Endodermal cell (in vitro differentiated cells): ENCODE measurements at regions not wholly inside any gene's neighbourhood (a gene's known extent, or its start where the extent isn't known, plus 50 kb on each side); places are given as distances from the start of the nearest gene placed in this dataset.

ENCODE experiments used
- DNase-seq: peaks from one replicate; pipeline ENCODE4 v3.0.0-alpha.2; 2017
- H3K27ac ChIP-seq: 2 replicates; pipeline ENCODE4 v1.5.1; 2013; ENCODE audit warnings: mild to moderate bottlenecking, low read depth, low read length, moderate library complexity
- H3K27me3 ChIP-seq: 2 replicates; pipeline ENCODE4 v1.6.1; 2013; ENCODE audit warnings: mild to moderate bottlenecking, low read length, moderate library complexity; ENCODE audit not compliant: insufficient read depth, control insufficient read depth, poor library complexity, severe bottlenecking
- H3K36me3 ChIP-seq: 2 replicates; pipeline ENCODE4 v1.7.0; 2013; ENCODE audit warnings: mild to moderate bottlenecking, low read length, moderate library complexity; ENCODE audit not compliant: control insufficient read depth, insufficient read depth
- H3K4me1 ChIP-seq: one replicate; pipeline ENCODE4 v1.7.0; 2013; ENCODE audit warnings: low read length; ENCODE audit not compliant: control insufficient read depth, insufficient read depth
- H3K4me3 ChIP-seq: 2 replicates; pipeline ENCODE4 v1.5.1; 2013; ENCODE audit warnings: mild to moderate bottlenecking, low read length, moderate library complexity
- H3K9ac ChIP-seq: 2 replicates; pipeline ENCODE4 v1.6.1; 2013; ENCODE audit warnings: mild to moderate bottlenecking, low read length, moderate library complexity; ENCODE audit not compliant: poor library complexity, severe bottlenecking; ENCODE audit errors: extremely low read depth
- H3K9me3 ChIP-seq: 2 replicates; pipeline ENCODE4 v1.6.1; 2013; ENCODE audit warnings: mild to moderate bottlenecking, low read length, moderate library complexity; ENCODE audit not compliant: control insufficient read depth
- H3K27ac Mint-ChIP-seq: 2 replicates; pipeline ENCODE4 v1.8.0; 2020; ENCODE audit warnings: mixed read lengths
- H3K27me3 Mint-ChIP-seq: 2 replicates; pipeline ENCODE4 v1.8.0; 2021; ENCODE audit warnings: mild to moderate bottlenecking, mixed read lengths; ENCODE audit not compliant: insufficient read depth
- H3K36me3 Mint-ChIP-seq: 2 replicates; pipeline ENCODE4 v1.8.0; 2020; ENCODE audit warnings: low read depth, mixed read lengths
- H3K4me1 Mint-ChIP-seq: 2 replicates; pipeline ENCODE4 v1.8.0; 2020; ENCODE audit warnings: mixed read lengths
- H3K4me3 Mint-ChIP-seq: 2 replicates; pipeline ENCODE4 v1.8.0; 2020; ENCODE audit warnings: mild to moderate bottlenecking, moderate library complexity, mixed read lengths
- H3K9me3 Mint-ChIP-seq: 2 replicates; pipeline ENCODE4 v1.8.0; 2020; ENCODE audit warnings: mild to moderate bottlenecking, mixed read lengths
- CTCF ChIP-seq: fragments of 200-600 bp; sonication (generic); conservative IDR thresholded peaks from 2 replicates; pipeline ENCODE4 v1.5.0; 2021; ENCODE audit warnings: antibody characterized with exemption, mild to moderate bottlenecking
- WGBS, 2 experiments: methylation state at CpG; one replicate each; pipeline versions ENCODE4 v1.1.5 to v1.1.7; 2013; ENCODE audit warnings: missing lambda C conversion rate in 2 of 2, mixed read lengths in 1 of 2; ENCODE audit not compliant: insufficient coverage in 1 of 2, insufficient read length in 1 of 2; 5-methylcytosine and 5-hydroxymethylcytosine counted together

GRCh38 chr7:68429411-68430117, 1168.7 kb upstream of the AUTS2 start:
- no peak for TF ChIP-seq CTCF
- Histone ChIP-seq H3K9ac (no peak overlapping the region), H3K27ac (no peak overlapping the region), H3K4me1 (peaks cover 5% of the 10 kb centered on the region), H3K9me3 (no peaks in the 10 kb centered on the region), H3K27me3 (no peaks in the 10 kb centered on the region), H3K4me3 (no peak overlapping the region), H3K36me3 (no peaks in the 10 kb centered on the region)
- H3K36me3 Mint-ChIP-seq = no peaks in the 10 kb centered on the region
- H3K27ac Mint-ChIP-seq = no peak overlapping the region
- H3K4me1 Mint-ChIP-seq = peaks cover 8% of the 10 kb centered on the region
- H3K9me3 Mint-ChIP-seq = no peaks in the 10 kb centered on the region
- WGBS, 2 experiments = 89 to 92% methylated on average over 5 to 8 of the region's 8 CpGs
- H3K4me3 Mint-ChIP-seq = no peak overlapping the region
- no peak for DNase-seq
- H3K27me3 Mint-ChIP-seq = no peaks in the 10 kb centered on the region

- Mint-ChIP-seq H3K36me3 (no peaks in the 10 kb centered on the region), H3K4me3 (no peak overlapping the region), H3K27ac (no peak overlapping the region), H3K27me3 (no peaks in the 10 kb centered on the region), H3K4me1 (no peaks in the 10 kb centered on the region), H3K9me3 (peaks cover 2% of the 10 kb centered on the region)
- no peak overlapping the region for H3K4me3 ChIP-seq
- H3K27me3 ChIP-seq = no peaks in the 10 kb centered on the region
- TF ChIP-seq CTCF = no peak
- H3K9ac ChIP-seq = no peak overlapping the region
- no peaks in the 10 kb centered on the region for H3K9me3 ChIP-seq
- WGBS, 2 experiments = 89% methylated on average over 4 of the region's 4 CpGs; no CpG with 5 or more reads in 1 of the 2 experiments
- no peak for DNase-seq
- no peaks in the 10 kb centered on the region for H3K36me3 ChIP-seq
- H3K27ac ChIP-seq = no peak overlapping the region
- H3K4me1 ChIP-seq = no peaks in the 10 kb centered on the region
Observed at GRCh38 chr7:68432585-68432984, 1165.7 kb upstream of the AUTS2 start.

- Histone ChIP-seq H3K27me3 (no peaks in the 10 kb centered on the region), H3K9me3 (no peaks in the 10 kb centered on the region), H3K9ac (no peak overlapping the region), H3K4me1 (no peaks in the 10 kb centered on the region), H3K4me3 (no peak overlapping the region), H3K27ac (no peak overlapping the region), H3K36me3 (no peaks in the 10 kb centered on the region)
- H3K27me3 Mint-ChIP-seq = no peaks in the 10 kb centered on the region
- no peak for TF ChIP-seq CTCF
- 98 to 100% methylated on average over 2 to 5 of the region's 5 CpGs for WGBS, 2 experiments
- peaks cover 2% of the 10 kb centered on the region for H3K9me3 Mint-ChIP-seq
- no peak for DNase-seq
- H3K4me3 Mint-ChIP-seq = no peak overlapping the region
- no peak overlapping the region for H3K27ac Mint-ChIP-seq
- H3K4me1 Mint-ChIP-seq = no peaks in the 10 kb centered on the region
- H3K36me3 Mint-ChIP-seq = no peaks in the 10 kb centered on the region
Observed at GRCh38 chr7:68433462-68434070, 1164.7 kb upstream of the AUTS2 start.
